Peyer's patch (tissue), 4 donors: ENCODE measurements at regions not wholly inside any gene's neighbourhood (a gene's known extent, or its start where the extent isn't known, plus 50 kb on each side); places are given as distances from the start of the nearest gene placed in this dataset.

Experiments used
- DNase-seq, 3 donors: peaks; one replicate each; pipeline ENCODE4 v3.0.0-alpha.2; 2017 to 2019
- H3K27ac ChIP-seq, 4 donors: fragments of 200-600 bp; sonication (generic); one replicate each; pipeline ENCODE4 v1.5.1; 2016 to 2019
- H3K27me3 ChIP-seq, 2 donors: fragments of 200-600 bp; sonication (generic); one replicate each; pipeline ENCODE4 v1.5.1; 2019
- H3K36me3 ChIP-seq, 3 donors: fragments of 200-600 bp; sonication (generic); one replicate each; pipeline ENCODE4 v1.5.1; 2016 to 2019
- H3K4me1 ChIP-seq, 4 donors: fragments of 200-600 bp; sonication (generic); one replicate each; pipeline ENCODE4 v1.5.1; 2016 to 2019
- H3K4me3 ChIP-seq, 4 donors: fragments of 200-600 bp; sonication (generic); 1 replicate in 3 of 4; 2 replicates in 1 of 4; pipeline ENCODE4 v1.5.1; 2016 to 2019; ENCODE audit warnings: mild to moderate bottlenecking in 1 of 4
- H3K9me3 ChIP-seq, 4 donors: fragments of 200-600 bp; sonication (generic); one replicate each; pipeline ENCODE4 v1.5.1; 2016 to 2019; ENCODE audit warnings: mild to moderate bottlenecking in 1 of 4
- CTCF ChIP-seq, 6 experiments: fragments of 450-650 bp in 4 of 6; fragments of 200-600 bp in 2 of 6; sonication (generic) in 1 of 6; IDR thresholded peaks; one replicate each; pipeline ENCODE4 v1.5.1; 2017 to 2019; ENCODE audit warnings: antibody characterized with exemption in 6 of 6, mild to moderate bottlenecking in 3 of 6, moderate library complexity in 1 of 6
- POLR2A ChIP-seq, 2 donors: fragments of 450-650 bp; IDR thresholded peaks; one replicate each; pipeline ENCODE4 v1.5.1; 2017; ENCODE audit warnings: antibody characterized with exemption in 2 of 2, mild to moderate bottlenecking in 2 of 2, moderate library complexity in 2 of 2

DNA sequence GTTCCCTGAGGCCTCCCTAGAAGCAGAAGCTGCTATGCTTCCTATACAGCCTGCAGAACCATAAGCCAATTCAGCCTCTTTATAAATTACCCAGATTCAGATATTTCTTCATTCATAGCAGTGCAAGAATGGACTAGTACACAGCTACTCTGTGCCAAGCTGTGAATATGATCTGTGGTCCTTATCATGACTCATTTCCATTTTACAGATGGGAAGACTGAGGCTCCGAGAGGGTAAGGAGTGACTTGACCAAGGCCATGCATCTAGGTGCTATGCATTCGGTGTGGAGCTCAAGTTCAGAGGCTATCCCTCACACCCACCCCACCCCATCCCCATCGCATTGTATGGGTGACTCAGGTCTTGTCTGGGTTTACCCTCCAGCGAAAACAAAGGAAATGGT lies 52.3 kb upstream of the DISP3 start:
- TF ChIP-seq POLR2A (IDR thresholded peaks at IDR 0.05) = no peak
- TF ChIP-seq CTCF (IDR thresholded peaks at IDR 0.05) = no peak
- Histone ChIP-seq H3K36me3 (no peaks in the 10 kb centered on the region), H3K27ac (no peak overlapping the region), H3K4me3 (no peak overlapping the region), H3K9me3 (no peaks in the 10 kb centered on the region), H3K27me3 (no peaks in the 10 kb centered on the region), H3K4me1 (no peaks in the 10 kb centered on the region)
- no peak for DNase-seq

GRCh38 chr1:11428789-11429188 lies 50.2 kb upstream of the DISP3 start:
- H3K4me3 ChIP-seq = no peak overlapping the region
- TF ChIP-seq CTCF (IDR thresholded peaks at IDR 0.05) = no peak
- TF ChIP-seq POLR2A (IDR thresholded peaks at IDR 0.05) = no peak
- no peaks in the 10 kb centered on the region for H3K9me3 ChIP-seq

More at GRCh38 chr1:11428789-11429188, 50.2 kb upstream of the DISP3 start:
- Histone ChIP-seq H3K4me1 (no peaks in the 10 kb centered on the region), H3K27me3 (no peaks in the 10 kb centered on the region), H3K36me3 (no peaks in the 10 kb centered on the region), H3K27ac (no peak overlapping the region)
- DNase-seq = no peak
